ENCODE measurements at regions not wholly inside any gene's neighbourhood (a gene's known extent, or its start where the extent isn't known, plus 50 kb on each side); places are given as distances from the start of the nearest gene placed in this dataset.
"Not testable (repeated sequence)": the region's sequence is repeated elsewhere in the genome, so short reads cannot be mapped to it uniquely, and the experiment has no call there.

DNA sequence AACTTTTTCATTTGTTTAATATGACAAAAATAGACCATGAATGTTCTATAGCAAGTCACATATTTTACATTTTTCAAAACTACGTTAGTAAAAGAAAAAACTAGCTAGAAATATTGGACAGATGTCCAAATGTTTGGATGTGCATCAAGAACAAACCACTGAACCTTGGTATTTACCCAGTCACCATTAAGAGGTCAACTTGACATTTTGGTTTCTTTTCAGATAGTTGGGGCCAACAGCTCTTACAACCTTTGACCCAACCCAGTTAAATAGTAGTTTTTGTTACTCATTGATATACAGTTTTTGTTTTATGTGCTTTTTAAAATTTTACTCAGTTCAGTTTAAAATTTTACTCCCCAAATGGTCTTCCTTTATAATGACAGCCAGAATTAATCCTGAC, 238.7 kb upstream of the TET2 start:
- Histone ChIP-seq H3K4me2 (ENCODE audit: low read depth, low read length, poor library complexity, severe bottlenecking) (no peak overlapping the region), H3K79me2 (ENCODE audit: low read length) (no peaks in the 10 kb centered on the region), H3K36me3 (ENCODE audit: insufficient read depth, low read length) (no peaks in the 10 kb centered on the region), H3K27ac (ENCODE audit: low read length) (no peak overlapping the region), H2AFZ (ENCODE audit: low read length) (no peak overlapping the region), H3K9ac (ENCODE audit: low read length) (no peak overlapping the region), H4K20me1 (ENCODE audit: insufficient read depth, low read depth, low read length) (no peaks in the 10 kb centered on the region), H3K27me3 (ENCODE audit: low read length) (no peaks in the 10 kb centered on the region; the same call in 1 of the 2 replicates), H3K9me2 (replicated peaks; ENCODE audit: insufficient read depth, low read length) (no peaks in the 10 kb centered on the region), H3K4me3 (ENCODE audit: low read length) (no peak overlapping the region), H3K9me3 (ENCODE audit: low read length) (no peaks in the 10 kb centered on the region), H3K4me1 (ENCODE audit: low read length) (no peaks in the 10 kb centered on the region)
- no peak for DNase-seq

DNA sequence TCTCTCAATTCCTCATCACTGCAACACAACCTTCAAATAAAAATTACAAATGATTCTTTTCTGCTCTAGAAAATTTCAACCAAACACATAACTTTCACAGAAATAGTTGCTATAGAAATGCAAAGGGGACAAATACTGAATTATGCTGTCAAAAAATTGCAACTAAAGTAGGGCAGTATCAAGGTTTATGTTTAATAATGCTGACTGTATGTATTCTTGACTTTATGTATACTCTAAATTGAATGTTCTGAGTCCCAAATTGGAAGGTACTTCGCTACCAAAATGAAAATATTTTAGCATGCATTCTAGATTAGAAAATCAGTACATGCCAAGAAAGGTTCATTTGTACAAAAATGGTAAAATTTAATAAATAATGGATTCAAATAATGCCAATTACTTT, 237.3 kb upstream of the TET2 start:
- no peaks in the 10 kb centered on the region for H4K20me1 ChIP-seq (ENCODE audit: insufficient read depth, low read depth, low read length)
- no peaks in the 10 kb centered on the region; the same call in 1 of the 2 replicates for H3K27me3 ChIP-seq (ENCODE audit: low read length)
- no peak overlapping the region for H3K4me3 ChIP-seq (ENCODE audit: low read length)
- no peaks in the 10 kb centered on the region for H3K36me3 ChIP-seq (ENCODE audit: insufficient read depth, low read length)
- H3K27ac ChIP-seq (ENCODE audit: low read length), result no peak overlapping the region
- H3K9me3 ChIP-seq (ENCODE audit: low read length), result no peaks in the 10 kb centered on the region
- no peaks in the 10 kb centered on the region for H3K4me1 ChIP-seq (ENCODE audit: low read length)
- no peak overlapping the region for H3K9ac ChIP-seq (ENCODE audit: low read length)
- H3K4me2 ChIP-seq (ENCODE audit: low read depth, low read length, poor library complexity, severe bottlenecking), result no peak overlapping the region
- no peaks in the 10 kb centered on the region for H3K9me2 ChIP-seq (replicated peaks; ENCODE audit: insufficient read depth, low read length)
- no peaks in the 10 kb centered on the region for H3K79me2 ChIP-seq (ENCODE audit: low read length)
- DNase-seq, result no peak
- H2AFZ ChIP-seq (ENCODE audit: low read length), result no peak overlapping the region

DNA sequence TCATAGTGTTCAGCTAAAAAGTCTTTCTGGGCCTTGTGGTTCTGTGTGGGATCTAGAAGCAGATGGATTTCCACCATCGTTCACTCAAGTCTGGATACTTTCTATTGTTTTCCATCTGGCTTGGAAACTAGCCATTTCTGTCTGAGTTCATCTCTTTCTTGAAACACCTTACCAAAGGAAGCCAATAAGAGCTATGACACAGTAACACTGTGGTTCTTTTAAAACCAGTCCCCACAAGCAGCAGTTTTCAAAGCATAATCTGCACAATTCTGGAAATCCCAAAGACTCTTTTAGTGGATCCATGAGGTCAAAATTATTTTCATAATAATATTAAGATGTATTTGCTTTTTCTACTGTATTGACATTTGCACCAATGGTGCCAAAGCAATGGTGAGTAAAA, 234.2 kb upstream of the TET2 start:
- no peak for DNase-seq
- no peak overlapping the region for H2AFZ ChIP-seq (ENCODE audit: low read length)
- H3K27ac ChIP-seq (ENCODE audit: low read length), result no peak overlapping the region
- no peaks in the 10 kb centered on the region for H3K79me2 ChIP-seq (ENCODE audit: low read length)
- no peaks in the 10 kb centered on the region for H3K9me3 ChIP-seq (ENCODE audit: low read length)
- H4K20me1 ChIP-seq (ENCODE audit: insufficient read depth, low read depth, low read length), result no peaks in the 10 kb centered on the region
- no peaks in the 10 kb centered on the region for H3K9me2 ChIP-seq (replicated peaks; ENCODE audit: insufficient read depth, low read length)
- no peaks in the 10 kb centered on the region; the same call in 1 of the 2 replicates for H3K27me3 ChIP-seq (ENCODE audit: low read length)
- no peak overlapping the region for H3K9ac ChIP-seq (ENCODE audit: low read length)
- no peak overlapping the region for H3K4me3 ChIP-seq (ENCODE audit: low read length)
- H3K4me1 ChIP-seq (ENCODE audit: low read length), result no peaks in the 10 kb centered on the region
- no peaks in the 10 kb centered on the region for H3K36me3 ChIP-seq (ENCODE audit: insufficient read depth, low read length)
- no peak overlapping the region for H3K4me2 ChIP-seq (ENCODE audit: low read depth, low read length, poor library complexity, severe bottlenecking)

DNA sequence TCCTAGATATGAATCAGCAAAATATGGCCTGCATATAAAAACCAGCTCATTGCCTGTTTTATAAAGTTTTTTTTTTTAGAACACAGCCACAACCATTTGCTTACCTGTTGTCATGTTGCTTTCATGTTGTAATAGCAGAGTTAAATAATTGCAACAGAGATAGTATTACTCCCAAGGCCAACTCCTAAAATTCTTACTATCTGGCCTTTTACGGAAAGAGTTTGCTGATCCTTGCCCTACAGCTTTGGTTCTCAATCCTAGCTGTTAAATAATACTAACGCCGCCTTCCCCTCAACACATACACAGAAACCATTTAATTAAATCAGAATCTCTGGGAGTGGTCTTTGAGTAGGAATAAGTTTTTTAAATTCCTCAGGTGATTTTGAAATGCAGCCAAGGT, 231.3 kb upstream of the TET2 start:
- Histone ChIP-seq H3K36me3 (ENCODE audit: insufficient read depth, low read length) (no peaks in the 10 kb centered on the region), H3K9me3 (ENCODE audit: low read length) (no peaks in the 10 kb centered on the region), H3K4me1 (ENCODE audit: low read length) (no peaks in the 10 kb centered on the region), H4K20me1 (ENCODE audit: insufficient read depth, low read depth, low read length) (no peaks in the 10 kb centered on the region), H3K27ac (ENCODE audit: low read length) (no peak overlapping the region), H3K4me2 (ENCODE audit: low read depth, low read length, poor library complexity, severe bottlenecking) (no peak overlapping the region), H3K4me3 (ENCODE audit: low read length) (no peak overlapping the region), H3K9me2 (replicated peaks; ENCODE audit: insufficient read depth, low read length) (no peaks in the 10 kb centered on the region), H3K79me2 (ENCODE audit: low read length) (no peaks in the 10 kb centered on the region), H3K9ac (ENCODE audit: low read length) (no peak overlapping the region), H2AFZ (ENCODE audit: low read length) (no peak overlapping the region), H3K27me3 (ENCODE audit: low read length) (no peaks in the 10 kb centered on the region)
- DNase-seq, result no peak

GRCh38 chr4:104915864-104916263, 230.8 kb upstream of the TET2 start:
- H3K9me2 ChIP-seq (replicated peaks; ENCODE audit: insufficient read depth, low read length), result no peaks in the 10 kb centered on the region
- DNase-seq, result no peak
- no peak overlapping the region for H3K9ac ChIP-seq (ENCODE audit: low read length)
- H3K4me1 ChIP-seq (ENCODE audit: low read length), result no peaks in the 10 kb centered on the region
- no peak overlapping the region for H3K4me2 ChIP-seq (ENCODE audit: low read depth, low read length, poor library complexity, severe bottlenecking)
- no peaks in the 10 kb centered on the region for H3K27me3 ChIP-seq (ENCODE audit: low read length)
- no peaks in the 10 kb centered on the region for H3K79me2 ChIP-seq (ENCODE audit: low read length)
- H2AFZ ChIP-seq (ENCODE audit: low read length), result no peak overlapping the region
- no peaks in the 10 kb centered on the region for H3K36me3 ChIP-seq (ENCODE audit: insufficient read depth, low read length)
- no peaks in the 10 kb centered on the region for H4K20me1 ChIP-seq (ENCODE audit: insufficient read depth, low read depth, low read length)
- no peak overlapping the region for H3K4me3 ChIP-seq (ENCODE audit: low read length)
- H3K9me3 ChIP-seq (ENCODE audit: low read length), result no peaks in the 10 kb centered on the region
- H3K27ac ChIP-seq (ENCODE audit: low read length), result no peak overlapping the region

GRCh38 chr4:104919406-104919805, 227.3 kb upstream of the TET2 start:
- Histone ChIP-seq H3K9ac (ENCODE audit: low read length) (no peak overlapping the region), H3K79me2 (ENCODE audit: low read length) (no peaks in the 10 kb centered on the region), H3K9me2 (replicated peaks; ENCODE audit: insufficient read depth, low read length) (no peaks in the 10 kb centered on the region), H2AFZ (ENCODE audit: low read length) (no peak overlapping the region), H3K27me3 (ENCODE audit: low read length) (no peaks in the 10 kb centered on the region), H3K36me3 (ENCODE audit: insufficient read depth, low read length) (no peaks in the 10 kb centered on the region), H3K4me3 (ENCODE audit: low read length) (no peak overlapping the region), H4K20me1 (ENCODE audit: insufficient read depth, low read depth, low read length) (no peaks in the 10 kb centered on the region), H3K4me2 (ENCODE audit: low read depth, low read length, poor library complexity, severe bottlenecking) (no peak overlapping the region), H3K27ac (ENCODE audit: low read length) (no peak overlapping the region), H3K9me3 (ENCODE audit: low read length) (no peaks in the 10 kb centered on the region), H3K4me1 (ENCODE audit: low read length) (no peaks in the 10 kb centered on the region)
- DNase-seq, result no peak

DNA sequence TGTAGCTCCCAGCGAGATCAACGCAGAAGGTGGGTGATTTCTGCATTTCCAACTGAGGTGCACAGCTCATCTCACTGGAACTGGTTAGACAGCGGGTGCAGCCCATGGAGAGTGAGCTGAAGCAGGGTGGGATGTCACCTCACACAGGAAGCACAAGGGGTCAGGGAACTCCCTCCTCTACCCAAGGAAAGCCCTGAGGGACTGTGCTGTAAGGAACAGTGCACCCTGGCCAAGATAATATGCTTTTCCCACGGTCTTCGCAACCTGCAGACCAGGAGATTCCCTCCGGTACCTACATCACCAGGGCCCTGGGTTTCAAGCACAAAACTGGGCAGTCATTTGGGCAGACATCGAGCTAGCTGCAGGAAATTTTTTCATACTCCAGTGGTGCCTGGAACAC, 216.4 kb upstream of the TET2 start:
- Histone ChIP-seq H3K9ac (ENCODE audit: low read length) (no peak overlapping the region), H3K79me2 (ENCODE audit: low read length) (no peaks in the 10 kb centered on the region), H4K20me1 (ENCODE audit: insufficient read depth, low read depth, low read length) (no peaks in the 10 kb centered on the region), H2AFZ (ENCODE audit: low read length) (no peak overlapping the region), H3K27ac (ENCODE audit: low read length) (no peak overlapping the region), H3K4me1 (ENCODE audit: low read length) (no peaks in the 10 kb centered on the region), H3K36me3 (ENCODE audit: insufficient read depth, low read length) (no peaks in the 10 kb centered on the region), H3K4me3 (ENCODE audit: low read length) (no peak overlapping the region), H3K4me2 (ENCODE audit: low read depth, low read length, poor library complexity, severe bottlenecking) (no peak overlapping the region), H3K9me2 (replicated peaks; ENCODE audit: insufficient read depth, low read length) (no peaks in the 10 kb centered on the region), H3K9me3 (ENCODE audit: low read length) (no peaks in the 10 kb centered on the region), H3K27me3 (ENCODE audit: low read length) (no peaks in the 10 kb centered on the region)
- no peak for DNase-seq

- H3K9me3 ChIP-seq (ENCODE audit: low read length); H3K4me1 ChIP-seq (ENCODE audit: low read length); H3K79me2 ChIP-seq (ENCODE audit: low read length); H3K4me3 ChIP-seq (ENCODE audit: low read length); H3K27ac ChIP-seq (ENCODE audit: low read length); H4K20me1 ChIP-seq (ENCODE audit: insufficient read depth, low read depth, low read length); H3K4me2 ChIP-seq (ENCODE audit: low read depth, low read length, poor library complexity, severe bottlenecking); H2AFZ ChIP-seq (ENCODE audit: low read length); H3K27me3 ChIP-seq (ENCODE audit: low read length); H3K36me3 ChIP-seq (ENCODE audit: insufficient read depth, low read length); H3K9me2 ChIP-seq (replicated peaks; ENCODE audit: insufficient read depth, low read length); H3K9ac ChIP-seq (ENCODE audit: low read length): not testable (repeated sequence)
- peak; percentile 75 for DNase-seq
Measured at GRCh38 chr4:104930745-104931736, 215.6 kb upstream of the TET2 start.
